Fibroblast of lung (primary cell): ENCODE measurements at regions not wholly inside any gene's neighbourhood (a gene's known extent, or its start where the extent isn't known, plus 50 kb on each side); places are given as distances from the start of the nearest gene placed in this dataset.
"Not testable (repeated sequence)": the region's sequence is repeated elsewhere in the genome, so short reads cannot be mapped to it uniquely, and the experiment has no call there.

ENCODE experiments used
- DNase-seq, 2 donors: peaks; one replicate each; pipeline versions ENCODE4 v3.0.0 to v3.0.0-alpha.2; 2010; ENCODE audit warnings: low read depth in 2 of 2
- H2AFZ ChIP-seq: 2 replicates; pipeline ENCODE4 v1.5.1; 2012; ENCODE audit warnings: low read length, control low read depth, inconsistent platforms
- H3K27ac ChIP-seq: 2 replicates; pipeline ENCODE4 v1.5.1; 2011; ENCODE audit warnings: low read length, control low read depth; ENCODE audit not compliant: insufficient read depth
- H3K27me3 ChIP-seq: 2 replicates; pipeline ENCODE4 v1.5.1; 2011; ENCODE audit warnings: mild to moderate bottlenecking, low read length; ENCODE audit not compliant: control insufficient read depth, insufficient read depth
- H3K36me3 ChIP-seq: 2 replicates; pipeline ENCODE4 v1.5.1; 2011; ENCODE audit warnings: low read length; ENCODE audit not compliant: control insufficient read depth, insufficient read depth
- H3K4me1 ChIP-seq: 2 replicates; pipeline ENCODE4 v1.5.1; 2011; ENCODE audit warnings: low read length; ENCODE audit not compliant: control insufficient read depth, insufficient read depth; ENCODE audit errors: extremely low read depth
- H3K4me2 ChIP-seq: 2 replicates; pipeline ENCODE4 v1.5.1; 2011; ENCODE audit warnings: low read length, control low read depth; ENCODE audit not compliant: insufficient read depth; ENCODE audit errors: extremely low read depth
- H3K4me3 ChIP-seq, 4 experiments: fragments of 200-600 bp in 1 of 4; sonication (generic) in 1 of 4; replicated peaks in 1 of 4; 2 replicates each; pipeline ENCODE4 v1.5.1; 2011 to 2016; ENCODE audit warnings: low read length in 4 of 4, low read depth in 3 of 4, mild to moderate bottlenecking in 3 of 4, control low read depth in 2 of 4, inconsistent platforms in 1 of 4, mixed read lengths in 1 of 4; ENCODE audit not compliant: insufficient read depth in 1 of 4; ENCODE audit errors: control extremely low read depth in 1 of 4
- H3K79me2 ChIP-seq: 2 replicates; pipeline ENCODE4 v1.5.1; 2012; ENCODE audit warnings: mild to moderate bottlenecking, low read length, inconsistent platforms; ENCODE audit not compliant: control insufficient read depth, insufficient read depth
- H3K9ac ChIP-seq: 2 replicates; pipeline ENCODE4 v1.5.1; 2011; ENCODE audit warnings: mild to moderate bottlenecking, low read length, control low read depth; ENCODE audit not compliant: insufficient read depth
- H3K9me3 ChIP-seq: 2 replicates; pipeline ENCODE4 v1.5.1; 2012; ENCODE audit warnings: low read depth, low read length; ENCODE audit not compliant: control insufficient read depth, insufficient read depth
- H4K20me1 ChIP-seq: 2 replicates; pipeline ENCODE4 v1.5.1; 2011; ENCODE audit warnings: low read length; ENCODE audit not compliant: control insufficient read depth, insufficient read depth; ENCODE audit errors: extremely low read depth
- CTCF ChIP-seq, 2 donors: IDR thresholded peaks in 1 of 2; conservative IDR thresholded peaks in 1 of 2; 1 replicate in 1 of 2; 2 replicates in 1 of 2; pipeline ENCODE4 v1.5.1; 2011 to 2012; ENCODE audit warnings: low read length in 2 of 2, control low read depth in 1 of 2, inconsistent platforms in 1 of 2, low read depth in 1 of 2, mild to moderate bottlenecking in 1 of 2
- EZH2 ChIP-seq: IDR thresholded peaks from 2 replicates; pipeline ENCODE4 v1.5.1; 2012; ENCODE audit warnings: low read length, control low read depth, mild to moderate bottlenecking; ENCODE audit errors: missing control alignments

GRCh38 chr4:30207389-30207788 lies 512.8 kb upstream of the PCDH7 start:
- Histone ChIP-seq H3K36me3 (no peaks in the 10 kb centered on the region), H3K9me3 (no peaks in the 10 kb centered on the region), H3K9ac (no peak overlapping the region), H3K4me2 (no peak overlapping the region), H3K79me2 (no peaks in the 10 kb centered on the region), H3K27me3 (no peaks in the 10 kb centered on the region), H2AFZ (no peak overlapping the region), H4K20me1 (no peaks in the 10 kb centered on the region), H3K27ac (no peak overlapping the region), H3K4me3 (no peak overlapping the region), H3K4me1 (no peaks in the 10 kb centered on the region)
- no peak for TF ChIP-seq EZH2
- TF ChIP-seq CTCF (conservative IDR thresholded peaks at IDR 0.05 in 1 of 2, IDR thresholded peaks at IDR 0.05 in 1 of 2; ENCODE audit: low read depth in 1 of 2, low read length in 2 of 2), result no peak
- DNase-seq, result no peak

- Histone ChIP-seq H3K27ac (no peak overlapping the region), H3K4me1 (no peaks in the 10 kb centered on the region), H3K9me3 (no peaks in the 10 kb centered on the region), H3K36me3 (no peaks in the 10 kb centered on the region), H4K20me1 (no peaks in the 10 kb centered on the region), H3K4me3 (no peak overlapping the region), H3K9ac (no peak overlapping the region), H2AFZ (no peak overlapping the region), H3K4me2 (no peak overlapping the region), H3K27me3 (no peaks in the 10 kb centered on the region), H3K79me2 (no peaks in the 10 kb centered on the region)
- TF ChIP-seq CTCF (conservative IDR thresholded peaks at IDR 0.05 in 1 of 2, IDR thresholded peaks at IDR 0.05 in 1 of 2; ENCODE audit: low read depth in 1 of 2, low read length in 2 of 2), result no peak
- no peak for TF ChIP-seq EZH2
- DNase-seq, result peak; percentile 48 to 64
Observed at GRCh38 chr4:30208731-30209435, 511.3 kb upstream of the PCDH7 start.

- H3K4me1 ChIP-seq, H3K79me2 ChIP-seq, H3K9ac ChIP-seq, H3K36me3 ChIP-seq, H3K4me3 ChIP-seq, H2AFZ ChIP-seq, H3K27me3 ChIP-seq, DNase-seq, H4K20me1 ChIP-seq, H3K9me3 ChIP-seq, H3K27ac ChIP-seq, H3K4me2 ChIP-seq: not testable (repeated sequence)
Observed at GRCh38 chr4:30215973-30216372, 504.2 kb upstream of the PCDH7 start.
